ENCODE measurements at regions not wholly inside any gene's neighbourhood (a gene's known extent, or its start where the extent isn't known, plus 50 kb on each side); places are given as distances from the start of the nearest gene placed in this dataset.
"Not testable (repeated sequence)": the region's sequence is repeated elsewhere in the genome, so short reads cannot be mapped to it uniquely, and the experiment has no call there.

GRCh38 chr3:190972196-190972595 is 109.7 kb upstream of the GMNC start:
- Mint-ChIP-seq H3K36me3 (no peaks in the 10 kb centered on the region), H3K27ac (no peak overlapping the region), H3K4me3 (no peak overlapping the region), H3K4me1 (no peaks in the 10 kb centered on the region), H3K9me3 (peaks cover 0 to 6% of the 10 kb centered on the region in 2 donors), H3K27me3 (ENCODE audit: low read depth in 2 of 2) (no peaks in the 10 kb centered on the region)
- H3K27me3 ChIP-seq (ENCODE audit: control insufficient read depth, insufficient read depth, low read length): no peaks in the 10 kb centered on the region
- no peaks in the 10 kb centered on the region for H3K9me3 ChIP-seq (ENCODE audit: control insufficient read depth, insufficient read depth, low read length)
- intact Hi-C loops (cut with micrococcal nuclease): no loop called here
- H3K36me3 ChIP-seq (ENCODE audit: control insufficient read depth, insufficient read depth, low read length): no peaks in the 10 kb centered on the region
- no peak for TF ChIP-seq CTCF (IDR thresholded peaks at IDR 0.05)
- ATAC-seq: no peak
- no peak for DNase-seq
- WGBS (ENCODE audit: insufficient coverage): 94% methylated on average over 4 of the region's 5 CpGs
- no peaks in the 10 kb centered on the region for H3K4me1 ChIP-seq (ENCODE audit: control insufficient read depth, insufficient read depth, low read length)
- no peak overlapping the region for H3K4me3 ChIP-seq (ENCODE audit: low read length)
- H3K27ac ChIP-seq (ENCODE audit: low read length): no peak overlapping the region

GRCh38 chr3:190970560-190970959 is 108.1 kb upstream of the GMNC start:
- ATAC-seq: peak in 1 of 3 donors; percentile 66
- no peaks in the 10 kb centered on the region for H3K27me3 Mint-ChIP-seq (ENCODE audit: low read depth in 2 of 2)

GRCh38 chr3:190968616-190969015 is 106.1 kb upstream of the GMNC start:
- H3K9me3 Mint-ChIP-seq: peaks cover 0 to 3% of the 10 kb centered on the region in 2 donors
- Histone ChIP-seq H3K36me3 (ENCODE audit: control insufficient read depth, insufficient read depth, low read length) (no peaks in the 10 kb centered on the region), H3K27ac (ENCODE audit: low read length) (no peak overlapping the region), H3K4me1 (ENCODE audit: control insufficient read depth, insufficient read depth, low read length) (no peaks in the 10 kb centered on the region), H3K9me3 (ENCODE audit: control insufficient read depth, insufficient read depth, low read length) (no peaks in the 10 kb centered on the region), H3K27me3 (ENCODE audit: control insufficient read depth, insufficient read depth, low read length) (no peaks in the 10 kb centered on the region), H3K4me3 (ENCODE audit: low read length) (no peak overlapping the region)
- no peaks in the 10 kb centered on the region for H3K36me3 Mint-ChIP-seq
- H3K27me3 Mint-ChIP-seq (ENCODE audit: low read depth in 2 of 2): no peaks in the 10 kb centered on the region
- H3K27ac Mint-ChIP-seq: no peak overlapping the region
- no peak for TF ChIP-seq CTCF (IDR thresholded peaks at IDR 0.05)
- intact Hi-C loops (cut with micrococcal nuclease): no loop called here
- H3K4me1 Mint-ChIP-seq: no peaks in the 10 kb centered on the region
- DNase-seq (no peak), ATAC-seq (no peak)
- 28% methylated on average over 2 of the region's 2 CpGs for WGBS (ENCODE audit: insufficient coverage)
- H3K4me3 Mint-ChIP-seq: no peak overlapping the region

More at GRCh38 chr3:190970560-190970959, 108.1 kb upstream of the GMNC start:
- H3K36me3 Mint-ChIP-seq: no peaks in the 10 kb centered on the region
- no peaks in the 10 kb centered on the region for H3K4me1 ChIP-seq (ENCODE audit: control insufficient read depth, insufficient read depth, low read length)
- TF ChIP-seq CTCF (IDR thresholded peaks at IDR 0.05): no peak
- H3K4me3 ChIP-seq (ENCODE audit: low read length): no peak overlapping the region
- H3K27me3 ChIP-seq (ENCODE audit: control insufficient read depth, insufficient read depth, low read length): no peaks in the 10 kb centered on the region
- no peaks in the 10 kb centered on the region for H3K36me3 ChIP-seq (ENCODE audit: control insufficient read depth, insufficient read depth, low read length)
- intact Hi-C loops (cut with micrococcal nuclease): no loop called here
- no peak overlapping the region for H3K4me3 Mint-ChIP-seq
- H3K4me1 Mint-ChIP-seq: no peaks in the 10 kb centered on the region
- no peaks in the 10 kb centered on the region for H3K9me3 ChIP-seq (ENCODE audit: control insufficient read depth, insufficient read depth, low read length)
- DNase-seq: no peak
- H3K27ac Mint-ChIP-seq: no peak overlapping the region
- peaks cover 0 to 4% of the 10 kb centered on the region in 2 donors for H3K9me3 Mint-ChIP-seq
- H3K27ac ChIP-seq (ENCODE audit: low read length): no peak overlapping the region

- intact Hi-C loops (cut with micrococcal nuclease); ATAC-seq; DNase-seq; H3K36me3 ChIP-seq (ENCODE audit: control insufficient read depth, insufficient read depth, low read length); H3K4me3 ChIP-seq (ENCODE audit: low read length); H3K9me3 ChIP-seq (ENCODE audit: control insufficient read depth, insufficient read depth, low read length); H3K27me3 ChIP-seq (ENCODE audit: control insufficient read depth, insufficient read depth, low read length); H3K27ac ChIP-seq (ENCODE audit: low read length); H3K27me3 Mint-ChIP-seq (ENCODE audit: low read depth in 2 of 2); H3K9me3 Mint-ChIP-seq; H3K4me1 Mint-ChIP-seq; H3K27ac Mint-ChIP-seq; H3K36me3 Mint-ChIP-seq; H3K4me1 ChIP-seq (ENCODE audit: control insufficient read depth, insufficient read depth, low read length): not testable (repeated sequence)
- WGBS (ENCODE audit: insufficient coverage): 74% methylated on average over 20 of the region's 20 CpGs
- peak overlapping the region; percentile 64 for H3K4me3 Mint-ChIP-seq
Observed at GRCh38 chr3:190964931-190965330, 102.4 kb upstream of the GMNC start.

Data from natural killer cell (primary cell).